HUES6 (cell line): ENCODE measurements at regions not wholly inside any gene's neighbourhood (a gene's known extent, or its start where the extent isn't known, plus 50 kb on each side); places are given as distances from the start of the nearest gene placed in this dataset.

Source experiments
- H3K27ac ChIP-seq: 2 replicates; pipeline ENCODE4 v1.7.0; 2013; ENCODE audit warnings: low read depth, mild to moderate bottlenecking, low read length, inconsistent platforms
- H3K27me3 ChIP-seq: 2 replicates; pipeline ENCODE4 v1.6.1; 2013; ENCODE audit warnings: low read length; ENCODE audit not compliant: control insufficient read depth, insufficient read depth
- H3K36me3 ChIP-seq: 2 replicates; pipeline ENCODE4 v1.6.1; 2013; ENCODE audit warnings: low read length; ENCODE audit not compliant: control insufficient read depth, insufficient read depth
- H3K4me1 ChIP-seq: 2 replicates; pipeline ENCODE4 v1.6.1; 2013; ENCODE audit warnings: low read length; ENCODE audit not compliant: control insufficient read depth, insufficient read depth
- H3K4me3 ChIP-seq: 2 replicates; pipeline ENCODE4 v1.5.1; 2013; ENCODE audit warnings: low read depth, low read length
- H3K9ac ChIP-seq: one replicate; pipeline ENCODE4 v1.6.1; 2013; ENCODE audit warnings: mild to moderate bottlenecking, low read length
- H3K9me3 ChIP-seq: 2 replicates; pipeline ENCODE4 v1.6.1; 2013; ENCODE audit warnings: low read depth, low read length; ENCODE audit not compliant: control insufficient read depth, insufficient read depth

DNA sequence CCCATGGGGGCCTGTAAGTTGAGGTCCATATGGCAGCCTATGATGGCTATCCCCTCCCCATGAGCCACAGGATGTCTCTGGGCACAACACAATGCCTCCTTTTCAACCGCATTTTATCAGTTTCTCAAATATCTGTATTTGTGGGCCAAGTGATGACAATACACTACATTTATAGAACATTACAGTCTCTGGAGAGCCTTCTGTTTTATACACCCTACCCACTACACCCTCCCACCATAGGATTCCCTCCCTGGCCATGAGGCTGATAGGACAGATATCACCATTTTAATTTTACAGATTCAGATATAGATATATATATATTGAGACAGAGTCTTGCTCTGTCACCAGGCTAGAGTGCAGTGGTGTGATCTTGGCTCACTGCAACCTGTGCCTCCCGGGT is 236.8 kb downstream of the ENC1 start:
- peaks cover 5% of the 10 kb centered on the region; the same call in 1 of the 2 replicates for H3K4me1 ChIP-seq
- H3K27ac ChIP-seq, result no peak overlapping the region

DNA sequence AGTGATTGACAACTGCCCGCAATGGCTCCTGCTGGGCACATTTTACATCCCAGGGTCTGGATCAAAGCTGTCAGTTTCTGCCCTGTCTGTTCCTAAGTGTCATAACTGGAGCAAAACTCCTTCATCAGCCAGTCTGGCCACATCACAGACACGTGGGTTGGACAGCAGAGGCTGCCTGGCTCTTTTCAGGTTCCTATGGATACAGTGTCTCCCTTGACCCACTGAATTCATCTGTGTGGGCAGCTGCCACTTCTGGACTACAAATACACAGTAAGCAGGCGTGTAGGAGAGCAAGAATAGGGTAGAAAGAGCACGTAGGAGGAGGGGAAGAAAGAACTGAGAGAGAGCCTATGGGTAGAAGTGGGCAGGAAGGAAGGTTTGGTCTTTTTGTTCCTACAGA is 238.0 kb downstream of the ENC1 start:
- Histone ChIP-seq H3K36me3 (no peaks in the 10 kb centered on the region), H3K27ac (no peak overlapping the region), H3K27me3 (no peaks in the 10 kb centered on the region), H3K4me1 (peaks cover 5% of the 10 kb centered on the region; the same call in 1 of the 2 replicates), H3K4me3 (no peak overlapping the region), H3K9me3 (peaks cover 3% of the 10 kb centered on the region; the same call in 1 of the 2 replicates), H3K9ac (no peak overlapping the region)

More for the DNA sequence above, 236.8 kb downstream of the ENC1 start:
- H3K36me3 ChIP-seq, result no peaks in the 10 kb centered on the region
- H3K4me3 ChIP-seq, result no peak overlapping the region
- H3K9ac ChIP-seq, result no peak overlapping the region
- peaks cover 3% of the 10 kb centered on the region; the same call in 1 of the 2 replicates for H3K9me3 ChIP-seq
- no peaks in the 10 kb centered on the region for H3K27me3 ChIP-seq

DNA sequence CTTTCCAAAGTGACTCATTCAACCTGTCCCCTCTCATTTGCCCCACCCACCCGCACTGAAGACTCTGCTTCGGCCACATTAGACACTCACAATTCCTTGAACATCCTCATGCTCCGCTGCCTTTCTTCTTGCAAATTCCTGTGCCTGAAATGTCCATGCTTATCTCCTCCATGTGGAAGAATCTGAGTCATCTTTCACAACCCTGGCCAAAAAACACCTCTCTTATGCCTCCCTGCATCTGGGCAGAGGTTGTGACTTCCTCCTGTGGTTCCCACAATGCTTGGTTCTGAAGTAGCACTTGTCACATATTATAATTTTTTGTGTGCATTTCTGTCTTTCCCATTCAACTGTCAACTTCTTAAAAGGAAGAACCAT is 238.6 kb downstream of the ENC1 start:
- no peak overlapping the region for H3K27ac ChIP-seq
- peaks cover 4% of the 10 kb centered on the region; the same call in 1 of the 2 replicates for H3K27me3 ChIP-seq
- peaks cover 3% of the 10 kb centered on the region; the same call in 1 of the 2 replicates for H3K9me3 ChIP-seq

DNA sequence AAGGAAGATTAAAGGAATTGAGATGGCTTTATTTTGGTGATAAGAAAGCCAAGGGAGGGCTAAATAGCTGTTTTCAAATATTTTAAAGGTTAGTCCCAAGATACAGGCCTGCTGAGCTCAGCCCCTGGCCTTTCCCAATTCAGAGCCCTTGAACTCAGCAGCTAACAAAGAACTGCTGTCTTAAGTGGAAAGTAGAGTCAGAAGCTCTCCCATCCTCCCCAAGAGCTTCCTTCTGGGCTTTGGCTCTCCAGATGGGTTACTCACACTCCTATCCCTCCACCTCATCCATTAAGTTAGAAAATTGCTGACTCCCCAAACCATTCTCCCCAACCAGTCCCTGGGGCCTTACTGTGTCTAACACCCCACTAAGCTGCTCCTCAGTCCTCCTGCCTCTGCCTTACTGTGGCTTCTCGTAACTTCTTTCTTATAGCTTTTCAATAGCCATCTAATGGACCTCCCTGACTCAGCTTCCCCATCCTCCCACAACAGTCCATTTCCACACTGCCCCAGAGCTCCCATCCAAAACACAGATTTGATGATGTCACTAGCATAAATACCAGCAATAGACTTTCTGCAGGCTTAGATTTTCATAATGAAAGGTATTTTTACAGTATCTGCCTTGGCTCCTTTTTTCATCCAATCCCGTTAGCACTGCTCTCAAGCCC is 239.1 kb downstream of the ENC1 start:
- Histone ChIP-seq H3K4me1 (peaks cover 5% of the 10 kb centered on the region; the same call in 1 of the 2 replicates), H3K27me3 (peaks cover 4% of the 10 kb centered on the region; the same call in 1 of the 2 replicates), H3K9me3 (peaks cover 3% of the 10 kb centered on the region; the same call in 1 of the 2 replicates), H3K9ac (no peak overlapping the region), H3K27ac (no peak overlapping the region), H3K4me3 (no peak overlapping the region), H3K36me3 (no peaks in the 10 kb centered on the region)

More for the DNA sequence above, 238.6 kb downstream of the ENC1 start:
- Histone ChIP-seq H3K4me1 (peaks cover 5% of the 10 kb centered on the region; the same call in 1 of the 2 replicates), H3K9ac (no peak overlapping the region), H3K4me3 (no peak overlapping the region), H3K36me3 (no peaks in the 10 kb centered on the region)

DNA sequence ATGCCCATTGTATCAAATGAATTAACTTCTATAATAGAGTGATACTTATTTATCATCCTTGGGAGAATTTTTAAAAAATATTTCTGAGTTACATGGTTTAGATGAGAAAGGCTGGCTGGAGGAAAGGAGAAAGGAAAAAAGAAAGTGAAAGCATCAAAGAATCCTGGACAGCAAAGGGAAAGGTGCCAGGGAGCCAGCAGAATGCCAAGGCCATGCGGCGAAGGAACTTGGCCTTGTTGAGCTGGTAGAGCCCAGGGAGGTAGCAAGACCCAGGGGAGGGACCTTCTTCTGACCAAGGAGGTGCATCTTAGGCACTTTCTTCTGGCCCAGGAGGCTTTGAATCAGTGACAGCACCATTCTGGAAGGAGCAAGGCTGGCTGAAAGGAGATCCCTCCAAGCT is 240.5 kb downstream of the ENC1 start:
- Histone ChIP-seq H3K9me3 (peaks cover 3% of the 10 kb centered on the region; the same call in 1 of the 2 replicates), H3K36me3 (no peaks in the 10 kb centered on the region), H3K4me1 (peaks cover 12% of the 10 kb centered on the region), H3K27me3 (peaks cover 10% of the 10 kb centered on the region; the same call in 1 of the 2 replicates), H3K4me3 (no peak overlapping the region), H3K9ac (no peak overlapping the region), H3K27ac (no peak overlapping the region)

DNA sequence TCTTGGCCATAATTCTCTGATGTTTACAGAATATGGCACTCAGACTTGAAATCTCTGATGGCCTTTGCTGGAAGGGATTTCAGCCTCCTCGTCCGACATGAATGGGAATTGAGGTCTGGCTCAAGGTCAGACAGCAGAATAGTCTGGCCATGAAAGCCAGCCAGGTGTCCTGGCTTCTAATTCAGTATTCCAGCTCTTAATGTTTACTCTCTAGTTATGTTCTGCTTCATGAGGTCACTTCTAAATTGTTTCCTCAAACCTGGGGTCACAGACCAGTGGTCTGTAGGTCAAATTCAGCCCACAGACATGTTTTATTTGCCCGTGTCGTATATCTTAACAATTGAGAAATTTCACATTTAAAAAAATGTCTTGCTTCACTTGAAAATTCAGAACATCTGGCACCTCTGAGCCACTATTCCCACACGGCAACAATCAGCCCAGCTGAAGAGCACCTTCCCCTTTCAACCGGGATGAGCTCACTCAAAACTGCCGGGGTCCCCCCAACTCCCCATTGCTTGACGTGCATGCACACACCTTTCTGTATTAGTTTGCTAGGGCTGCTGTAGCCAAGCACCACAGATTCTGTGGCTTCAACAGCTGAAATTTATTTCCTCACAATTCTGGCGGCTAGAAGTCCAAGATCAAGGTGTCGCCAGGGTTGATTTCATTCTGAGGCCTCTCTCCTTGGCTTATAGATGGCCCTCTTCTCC is 243.5 kb downstream of the ENC1 start:
- Histone ChIP-seq H3K4me3 (no peak overlapping the region), H3K9me3 (peaks cover 3% of the 10 kb centered on the region; the same call in 1 of the 2 replicates), H3K4me1 (peaks cover 20% of the 10 kb centered on the region), H3K27ac (no peak overlapping the region), H3K27me3 (peaks cover 24% of the 10 kb centered on the region; the same call in 1 of the 2 replicates), H3K9ac (no peak overlapping the region), H3K36me3 (no peaks in the 10 kb centered on the region)

DNA sequence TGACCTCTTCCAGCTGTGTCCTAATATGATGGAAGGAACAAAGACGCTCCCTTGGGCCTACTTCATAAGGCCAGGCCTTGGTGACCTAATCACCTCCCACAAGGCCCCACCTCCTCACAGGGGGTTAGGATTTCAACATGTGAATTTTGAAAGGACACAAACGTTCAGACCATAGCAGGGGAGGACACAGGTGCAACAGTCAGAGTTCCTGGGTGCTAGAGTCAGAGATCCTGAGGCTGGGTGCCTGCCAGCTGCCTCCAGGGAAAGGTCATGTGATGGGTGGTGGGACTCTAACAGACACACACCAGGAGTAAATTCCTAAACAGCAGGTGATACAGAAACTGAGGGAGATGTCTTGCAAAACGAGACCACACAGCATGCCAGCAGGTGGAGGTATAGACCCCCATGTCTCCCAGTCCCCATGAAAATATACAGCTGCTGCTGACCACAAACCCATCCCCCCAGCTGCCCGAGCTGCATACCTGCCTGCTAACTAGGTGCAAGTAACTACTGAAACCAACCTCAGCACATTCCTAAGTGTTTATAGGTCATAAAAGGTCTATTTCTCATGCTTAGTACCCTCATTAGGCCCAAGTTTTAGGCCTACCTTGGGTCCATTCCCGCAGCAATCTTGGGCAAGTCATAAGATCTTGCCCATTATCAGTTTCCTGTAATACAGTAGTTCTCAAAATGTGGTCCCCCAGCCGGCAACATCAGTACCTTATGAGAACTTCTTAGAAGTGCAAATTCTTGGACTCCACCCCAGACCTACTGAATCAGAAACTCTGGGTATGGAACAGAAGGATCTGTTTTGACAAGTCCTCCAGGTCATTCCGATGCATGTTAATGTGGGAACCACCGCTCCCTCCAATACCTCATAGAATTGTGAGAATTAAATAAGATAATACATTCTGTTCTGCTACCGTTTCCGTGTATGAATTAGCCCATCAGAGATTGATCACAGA is 245.3 kb downstream of the ENC1 start:
- H3K9me3 ChIP-seq, result peaks cover 3% of the 10 kb centered on the region; the same call in 1 of the 2 replicates
- no peak overlapping the region for H3K27ac ChIP-seq
- H3K27me3 ChIP-seq, result peaks cover 24% of the 10 kb centered on the region; the same call in 1 of the 2 replicates
- no peak overlapping the region for H3K9ac ChIP-seq
- no peak overlapping the region for H3K4me3 ChIP-seq
- H3K4me1 ChIP-seq, result peaks cover 20% of the 10 kb centered on the region
- H3K36me3 ChIP-seq, result no peaks in the 10 kb centered on the region

DNA sequence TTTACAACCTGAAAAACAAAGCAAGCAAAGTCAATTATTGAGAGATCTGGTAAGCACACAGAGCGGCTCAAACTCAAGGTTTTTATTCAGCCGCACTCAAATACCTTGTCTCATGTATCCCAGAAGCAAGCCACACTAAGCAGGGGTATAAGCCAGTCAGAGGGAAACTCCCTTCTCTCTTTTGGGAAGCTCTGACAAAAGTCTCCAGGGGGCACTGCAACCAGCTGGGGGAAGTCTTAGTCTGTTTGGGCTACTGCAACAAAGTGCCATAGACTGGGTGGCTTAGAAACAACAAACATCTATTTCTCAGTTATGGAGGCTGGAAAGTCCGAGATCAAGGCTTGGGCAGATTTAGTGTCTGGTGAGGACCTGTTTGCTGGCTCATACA is 246.0 kb downstream of the ENC1 start:
- Histone ChIP-seq H3K4me1 (peaks cover 20% of the 10 kb centered on the region), H3K4me3 (no peak overlapping the region), H3K27me3 (peaks cover 24% of the 10 kb centered on the region; the same call in 1 of the 2 replicates)

DNA sequence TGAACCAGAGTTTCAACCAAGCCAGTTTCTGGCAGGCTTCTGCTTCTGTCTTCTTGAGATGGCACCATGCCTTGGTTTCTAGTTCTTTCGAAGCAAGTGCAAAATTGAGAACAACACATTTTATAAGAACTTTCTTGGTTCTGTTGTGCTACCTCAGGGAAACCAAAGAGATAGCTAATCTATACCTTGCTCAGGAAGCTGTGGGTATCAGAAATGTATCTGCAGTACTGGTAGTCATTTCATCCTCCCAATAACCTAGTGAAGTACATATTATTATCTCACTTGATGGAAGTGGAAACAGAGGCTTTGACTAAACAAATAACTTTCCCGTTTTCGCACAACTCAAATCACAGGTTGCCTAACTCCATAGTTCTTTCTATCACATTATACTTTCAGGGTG is 246.6 kb downstream of the ENC1 start:
- Histone ChIP-seq H3K27ac (no peak overlapping the region), H3K9me3 (no peaks in the 10 kb centered on the region), H3K36me3 (no peaks in the 10 kb centered on the region), H3K9ac (no peak overlapping the region), H3K27me3 (peaks cover 24% of the 10 kb centered on the region; the same call in 1 of the 2 replicates), H3K4me1 (peaks cover 20% of the 10 kb centered on the region), H3K4me3 (no peak overlapping the region)

More for the DNA sequence above, 246.0 kb downstream of the ENC1 start:
- Histone ChIP-seq H3K9ac (no peak overlapping the region), H3K27ac (no peak overlapping the region), H3K36me3 (no peaks in the 10 kb centered on the region), H3K9me3 (peaks cover 3% of the 10 kb centered on the region; the same call in 1 of the 2 replicates)

DNA sequence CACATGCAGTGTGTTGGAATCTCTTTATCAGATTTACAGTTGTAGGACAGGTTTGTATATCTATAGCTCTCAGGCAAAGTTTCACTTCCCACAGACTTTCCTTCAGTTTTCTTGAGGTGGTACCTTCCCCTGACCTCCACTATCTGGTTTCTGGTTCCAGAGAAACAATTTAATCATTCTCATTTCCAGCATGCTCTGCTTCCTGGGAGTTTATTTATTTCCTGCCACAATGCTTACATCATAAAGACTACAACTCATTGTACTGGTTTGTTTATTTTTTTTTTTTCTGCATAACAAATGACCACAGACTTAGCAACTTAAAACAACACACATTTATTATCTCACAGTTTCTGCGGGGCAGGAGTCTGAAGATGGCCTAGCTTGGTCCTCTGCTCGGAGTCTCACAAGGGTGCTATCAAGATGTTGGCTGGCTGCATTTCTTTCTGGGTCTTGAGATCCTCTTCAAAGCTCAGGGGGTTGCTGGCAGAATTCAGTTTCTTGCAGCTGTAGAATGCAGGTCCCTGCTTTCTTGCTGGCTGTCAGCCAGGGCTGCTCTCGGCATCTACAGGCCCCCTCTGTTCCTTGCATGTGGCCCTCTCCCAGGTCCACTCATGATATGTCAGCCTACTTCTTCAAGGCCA is 247.7 kb downstream of the ENC1 start:
- no peak overlapping the region for H3K27ac ChIP-seq

More for the DNA sequence above, 247.7 kb downstream of the ENC1 start:
- no peaks in the 10 kb centered on the region for H3K36me3 ChIP-seq
- H3K9me3 ChIP-seq, result no peaks in the 10 kb centered on the region
- peaks cover 20% of the 10 kb centered on the region for H3K4me1 ChIP-seq
- H3K27me3 ChIP-seq, result peaks cover 24% of the 10 kb centered on the region; the same call in 1 of the 2 replicates
- H3K4me3 ChIP-seq, result no peak overlapping the region
- H3K9ac ChIP-seq, result no peak overlapping the region
